ENCODE measurements at regions not wholly inside any gene's neighbourhood (a gene's known extent, or its start where the extent isn't known, plus 50 kb on each side); places are given as distances from the start of the nearest gene placed in this dataset.

- ChIA-PET POLR2A (no interaction called here), CTCF (no interaction called here)
- Histone ChIP-seq H3K27ac (no peak overlapping the region), H3K9me3 (peaks cover 10% of the 10 kb centered on the region; the same call in 2 of the 3 replicates), H3K4me1 (peaks cover 33% of the 10 kb centered on the region), H3K4me2 (no peak overlapping the region), H3K4me3 (no peak overlapping the region)
- DNase-seq (ENCODE audit: low read depth in 1 of 2, low spot score in 1 of 2) = no peak
- FAIRE-seq = no peak
- TF ChIP-seq ZC3H11A (IDR thresholded peaks at IDR 0.05) (no peak), NPAS2 (CRISPR knock-in tag; IDR thresholded peaks at IDR 0.05; ENCODE audit: borderline replicate concordance) (no peak), KDM1A (IDR thresholded peaks at IDR 0.05; ENCODE audit: low read depth) (no peak), NR3C1 (IDR thresholded peaks at IDR 0.05) (no peak), HEYL (CRISPR knock-in tag; IDR thresholded peaks at IDR 0.05) (no peak), POLR2A (IDR thresholded peaks at IDR 0.05; ENCODE audit: low read length) (no peak), RCOR1 (IDR thresholded peaks at IDR 0.05; ENCODE audit: low read depth, low read length) (no peak)
- TF ChIP-seq, protein P1, sequence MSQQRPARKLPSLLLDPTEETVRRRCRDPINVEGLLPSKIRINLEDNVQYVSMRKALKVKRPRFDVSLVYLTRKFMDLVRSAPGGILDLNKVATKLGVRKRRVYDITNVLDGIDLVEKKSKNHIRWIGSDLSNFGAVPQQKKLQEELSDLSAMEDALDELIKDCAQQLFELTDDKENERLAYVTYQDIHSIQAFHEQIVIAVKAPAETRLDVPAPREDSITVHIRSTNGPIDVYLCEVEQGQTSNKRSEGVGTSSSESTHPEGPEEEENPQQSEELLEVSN (IDR thresholded peaks at IDR 0.05; ENCODE audit: borderline replicate concordance, low read depth) = no peak
- 84% methylated on average over 3 of the region's 3 CpGs for WGBS (ENCODE audit: missing lambda C conversion rate)
- no peak for ATAC-seq
These were observed 729.5 kb upstream of the LMO3 start for GRCh38 chr12:17335487-17335886.

DNA sequence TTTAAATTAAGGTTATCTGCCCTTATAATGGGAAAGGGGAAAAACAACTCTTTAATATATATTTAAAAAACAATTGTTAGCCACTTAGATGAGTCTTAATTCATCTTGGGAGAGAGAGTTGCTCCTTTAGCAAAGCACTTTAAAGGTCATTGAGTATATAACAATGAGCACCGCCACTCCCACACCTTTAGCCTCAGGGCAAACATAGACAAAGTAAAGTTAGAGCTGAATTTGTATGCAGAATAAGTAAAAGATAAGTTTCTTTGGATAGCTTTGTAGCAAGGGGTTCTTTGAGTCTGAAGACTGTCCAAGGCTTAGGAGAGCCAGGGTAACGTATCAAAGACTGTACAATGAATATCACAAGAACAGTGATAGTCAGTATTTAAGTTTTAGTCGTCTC is 728.8 kb upstream of the LMO3 start:
- TF ChIP-seq RNF2 (IDR thresholded peaks at IDR 0.05; ENCODE audit: borderline replicate concordance, low read depth) = no peak
- no peak for TF ChIP-seq POLR2A (IDR thresholded peaks at IDR 0.05; ENCODE audit: low read length)
- no peak for TF ChIP-seq CBX2 (IDR thresholded peaks at IDR 0.05; ENCODE audit: borderline replicate concordance, low read depth)
- TF ChIP-seq, protein P2, sequence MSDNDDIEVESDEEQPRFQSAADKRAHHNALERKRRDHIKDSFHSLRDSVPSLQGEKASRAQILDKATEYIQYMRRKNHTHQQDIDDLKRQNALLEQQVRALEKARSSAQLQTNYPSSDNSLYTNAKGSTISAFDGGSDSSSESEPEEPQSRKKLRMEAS (IDR thresholded peaks at IDR 0.05) = no peak
- TF ChIP-seq ZSCAN20 (CRISPR knock-in tag; IDR thresholded peaks at IDR 0.05) = no peak
- TF ChIP-seq HOXA7 (CRISPR knock-in tag; IDR thresholded peaks at IDR 0.05) = no peak
- TF ChIP-seq BHLHE40 (IDR thresholded peaks at IDR 0.05; ENCODE audit: low read depth, low read length) = no peak
- TF ChIP-seq PHF8 (IDR thresholded peaks at IDR 0.05; ENCODE audit: borderline replicate concordance, low read depth) = no peak
- ChIA-PET POLR2A (no interaction called here), CTCF (interaction anchor here (1.3 kb wide), 1 partner anchor 12 kb away, joined by 3 read pairs; no protein-coding TSS in a partner anchor)
- Histone ChIP-seq H3K4me2 (0 out of 3 replicates have a peak overlapping the region, but pooled peaks have one; percentile 10), H3K9me3 (peaks cover 6% of the 10 kb centered on the region; the same call in 1 of the 3 replicates), H3K4me3 (no peak overlapping the region), H3K27ac (peak overlapping the region in 1 of 2 experiments; percentile 45; a peak in 1 of 6 replicates), H3K4me1 (peaks cover 33% of the 10 kb centered on the region)
- 63% methylated on average over 3 of the region's 3 CpGs for WGBS (ENCODE audit: missing lambda C conversion rate)
- FAIRE-seq (no peak), ATAC-seq (no peak), DNase-seq (ENCODE audit: low read depth in 1 of 2, low spot score in 1 of 2) (no peak)

DNA sequence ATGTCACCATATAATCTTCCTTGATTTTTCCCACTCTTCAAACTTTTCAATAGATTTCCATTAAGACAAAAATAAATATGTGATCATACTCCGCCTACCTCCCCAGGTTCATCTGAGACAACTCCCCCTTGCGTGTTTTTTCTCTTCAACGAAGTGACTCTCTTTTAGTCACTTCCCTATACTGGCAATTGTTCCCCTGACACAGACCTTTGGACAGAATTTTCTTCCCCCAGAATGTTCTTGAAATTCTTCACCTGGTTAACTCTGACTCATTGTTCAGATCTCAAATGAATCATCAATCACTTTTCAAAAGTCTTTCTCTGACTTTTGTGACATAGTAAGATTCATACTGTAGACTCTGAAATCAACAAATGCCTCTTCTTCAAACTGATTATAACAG is 727.3 kb upstream of the LMO3 start:
- FAIRE-seq = peak; percentile 28
- Histone ChIP-seq H3K4me3 (no peak overlapping the region), H3K4me1 (peaks cover 33% of the 10 kb centered on the region), H3K4me2 (peak overlapping the region; percentile 43), H3K27ac (peak overlapping the region; percentile 3 to 68; a peak in 2 of 6 replicates), H3K9me3 (no peaks in the 10 kb centered on the region)
- ChIA-PET POLR2A (no interaction called here), CTCF (interaction anchor here (0.7 to 1.3 kb wide), 2 partner anchors 11 to 25 kb away, joined by 3 read pairs; no protein-coding TSS in a partner anchor)
- WGBS (ENCODE audit: missing lambda C conversion rate) = 30% methylated on average over 3 of the region's 3 CpGs
- ATAC-seq = peak; percentile 34 to 70; a peak in 4 of 6 replicates
- peak; percentile 5 to 44 for DNase-seq (ENCODE audit: low read depth in 1 of 2, low spot score in 1 of 2)
- no peak for TF ChIP-seq HOXB5 (CRISPR knock-in tag; IDR thresholded peaks at IDR 0.05)
- no peak for TF ChIP-seq RNF2 (IDR thresholded peaks at IDR 0.05; ENCODE audit: borderline replicate concordance, low read depth)
- no peak for TF ChIP-seq BCL3 (IDR thresholded peaks at IDR 0.05)
- no peak for TF ChIP-seq CHD2 (IDR thresholded peaks at IDR 0.05; ENCODE audit: low read length, partially characterized antibody)
- TF ChIP-seq, protein P3, sequence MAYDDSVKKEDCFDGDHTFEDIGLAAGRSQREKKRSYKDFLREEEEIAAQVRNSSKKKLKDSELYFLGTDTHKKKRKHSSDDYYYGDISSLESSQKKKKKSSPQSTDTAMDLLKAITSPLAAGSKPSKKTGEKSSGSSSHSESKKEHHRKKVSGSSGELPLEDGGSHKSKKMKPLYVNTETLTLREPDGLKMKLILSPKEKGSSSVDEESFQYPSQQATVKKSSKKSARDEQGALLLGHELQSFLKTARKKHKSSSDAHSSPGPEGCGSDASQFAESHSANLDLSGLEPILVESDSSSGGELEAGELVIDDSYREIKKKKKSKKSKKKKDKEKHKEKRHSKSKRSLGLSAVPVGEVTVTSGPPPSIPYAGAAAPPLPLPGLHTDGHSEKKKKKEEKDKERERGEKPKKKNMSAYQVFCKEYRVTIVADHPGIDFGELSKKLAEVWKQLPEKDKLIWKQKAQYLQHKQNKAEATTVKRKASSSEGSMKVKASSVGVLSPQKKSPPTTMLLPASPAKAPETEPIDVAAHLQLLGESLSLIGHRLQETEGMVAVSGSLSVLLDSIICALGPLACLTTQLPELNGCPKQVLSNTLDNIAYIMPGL (CRISPR knock-in tag; IDR thresholded peaks at IDR 0.05; ENCODE audit: borderline replicate concordance) = no peak
- TF ChIP-seq CHD4 (IDR thresholded peaks at IDR 0.05; ENCODE audit: borderline replicate concordance) = no peak
- TF ChIP-seq RFX5 (IDR thresholded peaks at IDR 0.05) = no peak
- no peak for TF ChIP-seq EP300 (IDR thresholded peaks at IDR 0.05)
- no peak for TF ChIP-seq PHF8 (IDR thresholded peaks at IDR 0.05; ENCODE audit: borderline replicate concordance, low read depth)
- TF ChIP-seq FOSB (CRISPR knock-in tag; IDR thresholded peaks at IDR 0.05) = no peak
- no peak for TF ChIP-seq BHLHE40 (IDR thresholded peaks at IDR 0.05; ENCODE audit: low read depth, low read length)
- TF ChIP-seq POLR2A (IDR thresholded peaks at IDR 0.05; ENCODE audit: low read length) = no peak
- no peak for TF ChIP-seq FOXS1 (CRISPR knock-in tag; IDR thresholded peaks at IDR 0.05)
- no peak for TF ChIP-seq ESRRA (IDR thresholded peaks at IDR 0.05; ENCODE audit: borderline replicate concordance, low read length)
- no peak for TF ChIP-seq MYC (IDR thresholded peaks at IDR 0.05; ENCODE audit: borderline replicate concordance, low read length)
- TF ChIP-seq SMC3 (IDR thresholded peaks at IDR 0.05) = no peak
- TF ChIP-seq NR3C1 (IDR thresholded peaks at IDR 0.05) = no peak
- TF ChIP-seq RCOR1 (IDR thresholded peaks at IDR 0.05; ENCODE audit: low read depth, low read length) = no peak
- no peak for TF ChIP-seq KDM5A (IDR thresholded peaks at IDR 0.05)
- TF ChIP-seq ATOH8 (CRISPR knock-in tag; IDR thresholded peaks at IDR 0.05; ENCODE audit: low read depth) = no peak
- 0 out of 5 replicates have a peak, but pooled peaks of 1 of the 2 experiments have one; percentile 25 for TF ChIP-seq RAD21 (conservative IDR thresholded peaks at IDR 0.05 in 1 of 2, IDR thresholded peaks at IDR 0.05 in 1 of 2)
- no peak for TF ChIP-seq TFCP2L1 (CRISPR knock-in tag; IDR thresholded peaks at IDR 0.05)
